Mucosa of stomach (tissue), 1 donor: ENCODE measurements at regions not wholly inside any gene's neighbourhood (a gene's known extent, or its start where the extent isn't known, plus 50 kb on each side); places are given as distances from the start of the nearest gene placed in this dataset.

Experiments
- H3K27me3 ChIP-seq: one replicate; pipeline ENCODE4 v1.7.0; 2013; ENCODE audit warnings: mild to moderate bottlenecking, low read length; ENCODE audit not compliant: control insufficient read depth, insufficient read depth
- H3K36me3 ChIP-seq: one replicate; pipeline ENCODE4 v1.7.0; 2013; ENCODE audit warnings: low read length; ENCODE audit not compliant: control insufficient read depth, insufficient read depth
- H3K4me1 ChIP-seq: one replicate; pipeline ENCODE4 v1.7.0; 2013; ENCODE audit warnings: mild to moderate bottlenecking, low read length; ENCODE audit not compliant: control insufficient read depth, insufficient read depth
- H3K4me3 ChIP-seq: one replicate; pipeline ENCODE4 v1.7.0; 2013; ENCODE audit warnings: low read length
- H3K9ac ChIP-seq: one replicate; pipeline ENCODE4 v1.7.0; 2013; ENCODE audit warnings: mild to moderate bottlenecking, low read length, moderate library complexity
- H3K9me3 ChIP-seq: one replicate; pipeline ENCODE4 v1.7.0; 2013; ENCODE audit warnings: mild to moderate bottlenecking, low read length, moderate library complexity; ENCODE audit not compliant: control insufficient read depth
- donor health status: Pancreatic carcinoma.

DNA sequence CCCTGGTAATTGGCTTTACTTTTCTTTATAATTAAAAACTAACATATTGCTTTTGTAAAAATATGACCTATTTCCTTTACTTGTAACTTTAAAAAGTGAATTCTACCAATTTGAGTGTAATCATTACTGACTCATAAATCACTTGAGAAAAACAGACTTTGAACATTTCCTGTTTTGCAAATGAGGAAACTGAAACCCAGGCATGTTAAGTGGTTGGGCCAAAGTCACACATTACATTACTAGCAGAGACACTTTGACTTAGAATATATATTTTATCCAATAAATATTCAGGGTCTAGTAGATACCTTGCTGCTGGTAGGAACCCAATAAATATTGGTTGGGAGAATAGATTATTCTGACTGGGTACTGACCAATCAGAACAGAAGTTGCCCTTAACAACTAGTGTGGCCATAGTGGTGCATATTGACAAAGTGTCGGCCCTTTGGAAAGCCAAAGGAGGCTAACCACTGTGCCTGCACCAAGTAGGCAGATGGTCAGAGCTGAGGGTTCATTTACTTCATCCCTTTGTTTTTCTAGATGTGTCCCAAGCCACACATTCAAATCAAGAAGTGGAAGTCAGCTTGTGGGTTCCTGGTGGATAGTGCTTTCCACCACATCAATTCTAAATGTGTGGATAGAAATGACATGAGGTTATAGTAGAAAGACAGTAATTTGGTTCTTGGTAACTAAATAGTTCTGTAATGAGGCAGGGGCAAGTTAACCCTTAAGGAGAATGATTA, 365.1 kb upstream of the RIOK2 start:
- Histone ChIP-seq H3K36me3 (no peaks in the 10 kb centered on the region), H3K9me3 (no peaks in the 10 kb centered on the region), H3K9ac (no peak overlapping the region), H3K4me3 (no peak overlapping the region), H3K4me1 (no peaks in the 10 kb centered on the region), H3K27me3 (no peaks in the 10 kb centered on the region)

DNA sequence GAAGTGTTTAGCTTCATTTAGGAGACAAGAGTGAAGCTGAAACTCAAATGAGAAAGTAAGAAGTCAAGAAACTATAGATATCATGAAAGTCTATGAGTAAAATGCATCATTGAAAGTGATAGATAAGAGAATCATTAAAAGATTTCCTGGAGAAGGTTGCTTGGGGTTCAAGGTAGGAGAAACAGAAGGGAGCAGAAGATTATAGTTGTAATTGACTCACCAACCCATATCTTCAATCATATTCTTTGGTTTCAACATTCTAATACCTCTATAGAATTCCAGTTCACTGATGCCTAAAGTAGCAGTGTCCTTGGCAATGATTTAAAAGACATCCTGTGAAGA, 365.7 kb upstream of the RIOK2 start:
- H3K27me3 ChIP-seq = no peaks in the 10 kb centered on the region
- no peak overlapping the region for H3K9ac ChIP-seq
- H3K4me1 ChIP-seq = no peaks in the 10 kb centered on the region
- H3K4me3 ChIP-seq = no peak overlapping the region
- H3K9me3 ChIP-seq = no peaks in the 10 kb centered on the region
- H3K36me3 ChIP-seq = no peaks in the 10 kb centered on the region

DNA sequence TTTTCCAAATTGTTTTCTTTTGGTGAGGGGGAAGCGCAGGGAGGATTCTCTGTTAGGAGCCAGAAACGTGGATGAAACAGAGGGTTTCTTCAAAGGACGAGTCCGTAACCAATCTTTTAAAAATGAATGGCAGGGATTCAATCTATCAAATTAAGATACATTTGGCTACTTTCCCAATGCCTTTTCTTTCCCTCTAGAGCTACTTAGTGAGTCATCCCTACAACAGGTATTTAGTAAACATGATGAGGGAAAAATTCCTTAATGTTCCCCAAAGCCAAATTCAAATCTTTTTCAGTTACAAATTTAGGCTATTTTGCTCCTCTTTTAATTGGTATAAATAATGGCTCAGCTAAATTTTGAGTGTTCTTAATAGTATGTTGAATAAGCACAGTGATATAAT, 366.4 kb upstream of the RIOK2 start:
- H3K9ac ChIP-seq = no peak overlapping the region
- no peaks in the 10 kb centered on the region for H3K9me3 ChIP-seq
- no peaks in the 10 kb centered on the region for H3K36me3 ChIP-seq
- H3K4me3 ChIP-seq = no peak overlapping the region
- H3K27me3 ChIP-seq = no peaks in the 10 kb centered on the region
- H3K4me1 ChIP-seq = no peaks in the 10 kb centered on the region

DNA sequence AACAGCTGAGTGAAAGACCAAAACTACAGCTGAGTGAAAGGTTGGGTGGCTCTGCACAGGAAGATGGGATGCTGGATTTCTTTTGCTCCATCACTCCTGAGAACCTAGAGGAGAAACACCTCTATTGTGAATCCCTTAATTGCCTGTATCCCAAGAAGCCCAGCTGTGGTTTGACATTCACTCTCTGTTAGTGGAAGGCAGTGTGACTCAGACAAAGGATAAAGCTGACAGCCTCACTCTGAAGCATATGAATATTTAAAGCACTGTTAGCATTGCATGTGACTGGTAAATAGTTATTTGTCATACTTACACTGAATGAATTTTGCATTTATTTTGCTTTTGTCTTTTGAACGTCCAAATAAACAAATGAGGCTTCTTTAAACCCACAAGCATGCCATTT, 367.1 kb upstream of the RIOK2 start:
- no peaks in the 10 kb centered on the region for H3K4me1 ChIP-seq
- no peaks in the 10 kb centered on the region for H3K36me3 ChIP-seq
- no peaks in the 10 kb centered on the region for H3K9me3 ChIP-seq
- no peaks in the 10 kb centered on the region for H3K27me3 ChIP-seq
- no peak overlapping the region for H3K9ac ChIP-seq
- no peak overlapping the region for H3K4me3 ChIP-seq

DNA sequence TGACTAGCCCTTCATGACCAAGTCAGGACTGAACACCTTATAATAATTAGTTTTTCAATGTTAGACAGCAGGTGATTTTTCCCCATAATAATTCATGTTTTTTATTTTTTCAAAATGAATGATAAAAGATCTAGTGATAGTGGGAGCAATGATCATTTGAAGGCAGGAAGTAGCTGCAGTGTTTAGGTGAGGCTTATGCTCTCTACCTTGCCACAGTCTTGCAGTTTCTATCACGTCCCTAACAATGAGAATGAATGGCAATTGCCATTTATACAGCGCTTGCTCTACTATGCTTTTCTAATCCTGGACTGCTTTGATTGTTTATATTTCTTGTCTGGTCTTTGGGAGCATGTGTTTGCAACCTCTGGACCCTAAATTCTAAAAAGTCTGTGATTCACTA, 367.8 kb upstream of the RIOK2 start:
- Histone ChIP-seq H3K9me3 (no peaks in the 10 kb centered on the region), H3K27me3 (no peaks in the 10 kb centered on the region), H3K9ac (no peak overlapping the region), H3K36me3 (no peaks in the 10 kb centered on the region), H3K4me1 (no peaks in the 10 kb centered on the region), H3K4me3 (no peak overlapping the region)

DNA sequence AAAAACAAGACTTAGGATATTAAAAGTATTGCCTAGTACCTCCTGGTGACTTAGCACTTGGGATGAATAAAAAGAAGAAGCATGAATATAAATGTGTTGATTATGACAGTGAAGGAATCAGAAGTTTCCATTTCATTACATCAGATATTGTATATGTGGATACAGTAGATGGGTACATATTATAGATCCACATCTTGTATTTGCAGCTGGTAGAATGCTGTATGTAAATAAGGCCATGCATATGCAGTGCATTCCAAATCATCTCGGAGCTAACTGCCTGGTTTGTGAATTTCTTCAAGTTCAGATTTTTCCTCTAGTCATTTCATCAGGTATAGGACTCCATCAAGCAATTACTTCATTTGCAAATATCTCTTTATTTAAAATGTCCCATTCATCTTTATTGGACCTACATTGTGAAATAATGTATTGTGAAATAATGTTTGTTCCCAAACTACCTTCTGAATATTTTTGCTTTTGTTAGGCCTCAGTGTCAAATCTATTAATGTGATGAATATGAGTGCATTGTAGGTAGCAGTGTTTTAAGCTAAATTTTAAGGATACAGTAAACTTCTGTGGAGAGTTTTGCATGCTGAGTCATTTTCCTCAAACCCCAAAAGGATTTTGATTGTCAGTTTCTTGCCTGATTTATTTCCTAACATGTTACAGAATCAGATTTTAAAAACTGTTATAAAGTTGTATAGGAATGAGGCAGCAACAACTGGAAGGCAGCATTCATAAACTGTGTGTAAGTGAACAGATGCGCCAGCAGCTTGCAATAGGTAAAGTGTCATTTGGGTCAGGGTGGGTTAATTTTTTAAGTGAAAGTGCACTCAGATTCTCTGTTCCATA, 370.8 kb upstream of the RIOK2 start:
- Histone ChIP-seq H3K4me3 (no peak overlapping the region), H3K4me1 (no peaks in the 10 kb centered on the region), H3K27me3 (no peaks in the 10 kb centered on the region), H3K36me3 (no peaks in the 10 kb centered on the region), H3K9me3 (no peaks in the 10 kb centered on the region), H3K9ac (no peak overlapping the region)

DNA sequence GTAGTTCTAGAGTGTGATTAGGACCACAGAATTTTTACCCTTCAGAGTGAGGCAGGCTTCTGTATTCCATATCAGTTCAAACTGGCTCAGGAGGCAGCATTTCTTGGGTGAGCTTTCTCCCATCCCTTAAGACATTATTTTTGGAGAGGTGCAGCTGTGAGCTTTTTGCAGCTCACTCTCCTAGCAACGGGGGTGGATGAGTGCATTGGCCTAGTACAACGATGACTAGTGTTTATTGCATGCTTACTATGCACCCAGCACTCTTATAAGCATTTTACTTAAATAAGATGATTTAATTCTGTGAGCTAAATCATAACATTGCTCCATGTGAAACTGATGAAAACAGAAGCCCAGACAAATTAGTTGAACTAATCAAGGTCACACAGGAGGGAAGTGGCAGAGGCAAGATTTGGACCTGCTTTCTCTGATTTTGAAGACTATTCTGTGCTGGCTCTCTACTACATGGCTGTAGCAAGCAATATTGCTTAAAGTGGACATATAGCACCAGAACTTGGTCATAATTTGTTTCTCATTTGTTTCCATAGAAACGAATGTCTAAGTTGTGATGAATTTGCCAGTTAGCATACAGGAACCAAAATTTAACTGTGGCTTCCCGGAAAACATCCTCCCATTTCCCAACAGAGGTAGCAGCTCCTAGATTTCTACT, 372.1 kb upstream of the RIOK2 start:
- H3K27me3 ChIP-seq = no peaks in the 10 kb centered on the region
- H3K4me1 ChIP-seq = no peaks in the 10 kb centered on the region
- no peak overlapping the region for H3K9ac ChIP-seq
- H3K4me3 ChIP-seq = no peak overlapping the region
- H3K36me3 ChIP-seq = no peaks in the 10 kb centered on the region
- no peaks in the 10 kb centered on the region for H3K9me3 ChIP-seq

DNA sequence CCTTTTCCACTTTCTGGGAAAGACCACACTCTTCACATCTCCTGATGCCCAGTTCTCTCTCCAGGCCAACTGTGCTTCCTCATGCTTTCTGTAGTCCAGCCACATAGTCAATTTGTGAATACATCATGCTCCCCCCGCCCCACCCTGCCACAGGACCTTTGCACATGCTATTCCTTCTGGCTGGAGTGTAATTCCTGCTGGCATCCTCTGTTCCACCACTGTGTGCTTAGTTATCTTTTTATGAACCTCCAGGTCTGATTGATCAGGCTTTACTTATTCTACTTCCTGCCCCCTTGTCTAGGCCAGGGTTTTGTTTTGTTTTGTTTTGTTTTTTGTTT, 372.6 kb upstream of the RIOK2 start:
- Histone ChIP-seq H3K4me3 (no peak overlapping the region), H3K9me3 (no peaks in the 10 kb centered on the region), H3K36me3 (no peaks in the 10 kb centered on the region), H3K9ac (no peak overlapping the region), H3K4me1 (no peaks in the 10 kb centered on the region), H3K27me3 (no peaks in the 10 kb centered on the region)

DNA sequence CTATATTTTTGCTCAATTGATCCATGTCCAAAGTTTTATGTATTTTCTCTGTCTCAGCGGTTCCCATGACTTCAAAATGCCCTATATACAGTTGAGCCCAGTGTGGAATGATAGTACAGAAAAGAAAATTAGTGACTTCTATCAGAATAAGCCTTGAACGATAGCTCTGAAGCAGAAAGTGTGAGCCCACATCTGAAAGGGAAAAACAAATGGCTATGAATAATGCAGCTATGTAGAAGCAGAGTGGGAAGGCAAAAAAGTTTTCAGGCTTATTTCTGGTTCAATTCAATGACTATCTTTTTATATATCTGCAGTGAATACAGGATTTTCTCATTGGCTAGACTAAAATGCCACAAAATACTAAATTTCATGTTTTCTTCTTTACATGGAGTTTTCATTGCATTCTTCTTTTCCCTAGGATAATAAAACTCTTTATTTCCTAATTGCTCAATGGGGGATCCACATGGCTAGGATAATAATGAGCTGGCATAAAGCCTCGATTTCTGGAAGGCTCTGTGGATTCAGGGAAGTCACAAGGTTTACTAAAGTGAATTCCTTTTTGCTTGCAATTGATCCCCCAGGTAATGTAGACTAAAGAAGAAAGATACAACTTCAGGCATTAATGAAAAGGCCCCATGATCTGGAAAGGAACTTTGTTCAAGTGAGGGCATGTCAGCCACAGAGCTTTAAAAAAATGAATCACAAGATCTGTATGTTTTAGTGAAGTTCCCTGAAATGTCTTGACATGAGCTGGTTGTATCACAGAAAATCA, 377.0 kb upstream of the RIOK2 start:
- Histone ChIP-seq H3K9me3 (no peaks in the 10 kb centered on the region), H3K9ac (no peak overlapping the region), H3K4me1 (no peaks in the 10 kb centered on the region), H3K4me3 (no peak overlapping the region), H3K27me3 (no peaks in the 10 kb centered on the region), H3K36me3 (no peaks in the 10 kb centered on the region)

DNA sequence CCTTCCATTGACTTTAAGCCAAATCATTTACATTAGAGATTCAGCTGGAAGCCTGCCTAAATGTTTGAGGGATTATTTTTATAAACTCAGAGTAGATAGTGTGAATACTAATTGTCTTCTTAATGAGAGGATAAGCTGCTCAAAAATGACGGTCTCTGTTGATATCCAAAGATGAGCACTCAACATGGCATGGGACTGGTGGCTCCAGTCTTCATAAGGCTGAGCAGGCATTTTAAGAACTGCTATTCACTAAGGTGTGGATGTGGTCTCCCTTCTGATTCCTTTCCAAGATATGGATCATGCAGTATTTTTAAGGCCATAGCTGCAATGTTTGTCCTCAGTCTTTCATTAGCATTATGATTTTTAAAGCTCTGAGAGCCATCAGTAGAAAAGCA, 377.5 kb upstream of the RIOK2 start:
- Histone ChIP-seq H3K4me1 (no peaks in the 10 kb centered on the region), H3K4me3 (no peak overlapping the region), H3K9ac (no peak overlapping the region), H3K36me3 (no peaks in the 10 kb centered on the region), H3K27me3 (no peaks in the 10 kb centered on the region), H3K9me3 (no peaks in the 10 kb centered on the region)

DNA sequence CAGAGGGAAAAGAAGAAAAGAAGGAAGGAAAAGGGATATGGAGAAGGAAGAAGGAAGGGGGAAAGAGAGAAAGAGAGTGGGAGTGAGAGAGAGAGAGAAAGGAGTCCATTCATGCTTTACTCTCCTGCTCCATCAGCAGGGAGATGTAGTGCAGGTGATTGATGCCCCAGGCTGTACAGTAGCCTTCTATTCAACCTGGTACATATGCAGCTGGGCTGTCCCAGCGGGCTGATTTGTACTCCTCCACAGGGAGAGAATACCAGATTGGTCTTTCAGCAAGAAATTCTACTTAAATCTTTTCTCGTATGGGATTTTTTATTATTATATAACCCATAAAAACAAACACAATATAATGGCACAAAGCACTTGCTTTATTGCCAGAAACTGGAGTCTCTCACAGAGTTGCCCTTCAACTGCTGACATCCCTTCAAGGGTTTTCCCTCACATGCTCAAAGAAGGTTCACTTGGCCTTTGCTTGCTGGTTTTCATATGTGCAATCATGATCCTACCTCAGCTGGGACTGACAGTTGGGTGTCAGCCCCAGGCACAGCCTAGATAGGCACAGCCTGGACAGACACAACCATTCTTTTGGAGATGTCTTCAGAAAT, 380.1 kb upstream of the RIOK2 start:
- Histone ChIP-seq H3K27me3 (no peaks in the 10 kb centered on the region), H3K9me3 (no peaks in the 10 kb centered on the region), H3K36me3 (no peaks in the 10 kb centered on the region), H3K9ac (no peak overlapping the region), H3K4me3 (no peak overlapping the region), H3K4me1 (no peaks in the 10 kb centered on the region)
